ENCODE measurements at regions not wholly inside any gene's neighbourhood (a gene's known extent, or its start where the extent isn't known, plus 50 kb on each side); places are given as distances from the start of the nearest gene placed in this dataset.

GRCh38 chr2:13197248-13197647, 480.5 kb downstream of the TRIB2 start:
- Mint-ChIP-seq H3K4me1 (ENCODE audit: low read depth) (peaks cover 2% of the 10 kb centered on the region), H3K36me3 (ENCODE audit: low read depth) (no peaks in the 10 kb centered on the region), H3K4me3 (ENCODE audit: low read depth) (no peak overlapping the region), H3K9me3 (no peaks in the 10 kb centered on the region), H3K27me3 (ENCODE audit: low read depth) (no peaks in the 10 kb centered on the region), H3K27ac (no peak overlapping the region)
- no peak for DNase-seq (ENCODE audit: low spot score)
- intact Hi-C loops (cut with micrococcal nuclease), result no loop called here

GRCh38 chr2:13201924-13202323, 485.2 kb downstream of the TRIB2 start:
- DNase-seq (ENCODE audit: low spot score), result no peak
- no peaks in the 10 kb centered on the region for H3K27me3 Mint-ChIP-seq (ENCODE audit: low read depth)
- no peak overlapping the region for H3K4me3 Mint-ChIP-seq (ENCODE audit: low read depth)
- intact Hi-C loops (cut with micrococcal nuclease), result no loop called here
- H3K27ac Mint-ChIP-seq, result no peak overlapping the region
- no peaks in the 10 kb centered on the region for H3K36me3 Mint-ChIP-seq (ENCODE audit: low read depth)
- no peaks in the 10 kb centered on the region for H3K9me3 Mint-ChIP-seq
- H3K4me1 Mint-ChIP-seq (ENCODE audit: low read depth), result no peaks in the 10 kb centered on the region

- no peak overlapping the region for H3K4me3 Mint-ChIP-seq (ENCODE audit: low read depth)
- H3K27me3 Mint-ChIP-seq (ENCODE audit: low read depth), result no peaks in the 10 kb centered on the region
- H3K36me3 Mint-ChIP-seq (ENCODE audit: low read depth), result no peaks in the 10 kb centered on the region
- intact Hi-C loops (cut with micrococcal nuclease), result no loop called here
- no peak for DNase-seq (ENCODE audit: low spot score)
- no peak overlapping the region for H3K27ac Mint-ChIP-seq
- H3K9me3 Mint-ChIP-seq, result no peaks in the 10 kb centered on the region
- no peaks in the 10 kb centered on the region for H3K4me1 Mint-ChIP-seq (ENCODE audit: low read depth)
Observed at GRCh38 chr2:13212115-13212514, 495.4 kb downstream of the TRIB2 start.

GRCh38 chr2:13218205-13218604, 501.5 kb downstream of the TRIB2 start:
- no peak for DNase-seq (ENCODE audit: low spot score)
- Mint-ChIP-seq H3K27me3 (ENCODE audit: low read depth) (no peaks in the 10 kb centered on the region), H3K36me3 (ENCODE audit: low read depth) (no peaks in the 10 kb centered on the region), H3K27ac (no peak overlapping the region), H3K4me1 (ENCODE audit: low read depth) (no peaks in the 10 kb centered on the region), H3K4me3 (ENCODE audit: low read depth) (no peak overlapping the region), H3K9me3 (no peaks in the 10 kb centered on the region)
- intact Hi-C loops (cut with micrococcal nuclease), result no loop called here

- Mint-ChIP-seq H3K36me3 (ENCODE audit: low read depth) (no peaks in the 10 kb centered on the region), H3K27me3 (ENCODE audit: low read depth) (no peaks in the 10 kb centered on the region), H3K4me3 (ENCODE audit: low read depth) (no peak overlapping the region), H3K27ac (no peak overlapping the region), H3K9me3 (no peaks in the 10 kb centered on the region), H3K4me1 (ENCODE audit: low read depth) (no peaks in the 10 kb centered on the region)
- intact Hi-C loops (cut with micrococcal nuclease), result no loop called here
- no peak for DNase-seq (ENCODE audit: low spot score)
Observed at GRCh38 chr2:13227578-13227977, 510.8 kb downstream of the TRIB2 start.

- Mint-ChIP-seq H3K4me1 (ENCODE audit: low read depth) (no peaks in the 10 kb centered on the region), H3K36me3 (ENCODE audit: low read depth) (no peaks in the 10 kb centered on the region), H3K27ac (no peak overlapping the region), H3K27me3 (ENCODE audit: low read depth) (no peaks in the 10 kb centered on the region), H3K9me3 (no peaks in the 10 kb centered on the region), H3K4me3 (ENCODE audit: low read depth) (no peak overlapping the region)
- no peak for DNase-seq (ENCODE audit: low spot score)
- intact Hi-C loops (cut with micrococcal nuclease), result no loop called here
Observed at GRCh38 chr2:13230221-13230620, 513.5 kb downstream of the TRIB2 start.

GRCh38 chr2:13240061-13240460, 523.3 kb downstream of the TRIB2 start:
- H3K9me3 Mint-ChIP-seq, result no peaks in the 10 kb centered on the region
- H3K4me1 Mint-ChIP-seq (ENCODE audit: low read depth), result no peaks in the 10 kb centered on the region
- H3K27me3 Mint-ChIP-seq (ENCODE audit: low read depth), result no peaks in the 10 kb centered on the region
- intact Hi-C loops (cut with micrococcal nuclease), result no loop called here
- DNase-seq (ENCODE audit: low spot score), result no peak
- no peak overlapping the region for H3K27ac Mint-ChIP-seq
- no peaks in the 10 kb centered on the region for H3K36me3 Mint-ChIP-seq (ENCODE audit: low read depth)
- H3K4me3 Mint-ChIP-seq (ENCODE audit: low read depth), result no peak overlapping the region

- no peaks in the 10 kb centered on the region for H3K36me3 Mint-ChIP-seq (ENCODE audit: low read depth)
- H3K9me3 Mint-ChIP-seq, result no peaks in the 10 kb centered on the region
- H3K27me3 Mint-ChIP-seq (ENCODE audit: low read depth), result no peaks in the 10 kb centered on the region
- H3K27ac Mint-ChIP-seq, result no peak overlapping the region
- intact Hi-C loops (cut with micrococcal nuclease), result no loop called here
- DNase-seq (ENCODE audit: low spot score), result no peak
- H3K4me1 Mint-ChIP-seq (ENCODE audit: low read depth), result no peaks in the 10 kb centered on the region
- no peak overlapping the region for H3K4me3 Mint-ChIP-seq (ENCODE audit: low read depth)
Observed at GRCh38 chr2:13240789-13241487, 524.2 kb downstream of the TRIB2 start.

GRCh38 chr2:13252615-13253014, 535.9 kb downstream of the TRIB2 start:
- intact Hi-C loops (cut with micrococcal nuclease), result no loop called here
- Mint-ChIP-seq H3K4me3 (ENCODE audit: low read depth) (no peak overlapping the region), H3K27me3 (ENCODE audit: low read depth) (no peaks in the 10 kb centered on the region), H3K36me3 (ENCODE audit: low read depth) (no peaks in the 10 kb centered on the region), H3K9me3 (no peaks in the 10 kb centered on the region), H3K4me1 (ENCODE audit: low read depth) (no peaks in the 10 kb centered on the region), H3K27ac (no peak overlapping the region)
- no peak for DNase-seq (ENCODE audit: low spot score)

- Mint-ChIP-seq H3K4me1 (ENCODE audit: low read depth) (no peaks in the 10 kb centered on the region), H3K4me3 (ENCODE audit: low read depth) (no peak overlapping the region), H3K27ac (no peak overlapping the region), H3K9me3 (no peaks in the 10 kb centered on the region), H3K36me3 (ENCODE audit: low read depth) (no peaks in the 10 kb centered on the region), H3K27me3 (ENCODE audit: low read depth) (no peaks in the 10 kb centered on the region)
- DNase-seq (ENCODE audit: low spot score), result no peak
- intact Hi-C loops (cut with micrococcal nuclease), result no loop called here
Observed at GRCh38 chr2:13255485-13255884, 538.7 kb downstream of the TRIB2 start.

GRCh38 chr2:13260402-13260801, 543.7 kb downstream of the TRIB2 start:
- H3K9me3 Mint-ChIP-seq, result no peaks in the 10 kb centered on the region
- H3K27me3 Mint-ChIP-seq (ENCODE audit: low read depth), result no peaks in the 10 kb centered on the region
- no peaks in the 10 kb centered on the region for H3K36me3 Mint-ChIP-seq (ENCODE audit: low read depth)
- intact Hi-C loops (cut with micrococcal nuclease), result no loop called here
- H3K27ac Mint-ChIP-seq, result no peak overlapping the region
- no peak for DNase-seq (ENCODE audit: low spot score)
- no peak overlapping the region for H3K4me3 Mint-ChIP-seq (ENCODE audit: low read depth)
- H3K4me1 Mint-ChIP-seq (ENCODE audit: low read depth), result no peaks in the 10 kb centered on the region

GRCh38 chr2:13266166-13266565, 549.4 kb downstream of the TRIB2 start:
- H3K4me1 Mint-ChIP-seq (ENCODE audit: low read depth), result no peaks in the 10 kb centered on the region
- no peaks in the 10 kb centered on the region for H3K27me3 Mint-ChIP-seq (ENCODE audit: low read depth)
- intact Hi-C loops (cut with micrococcal nuclease), result no loop called here
- no peak overlapping the region for H3K27ac Mint-ChIP-seq
- no peaks in the 10 kb centered on the region for H3K9me3 Mint-ChIP-seq
- DNase-seq (ENCODE audit: low spot score), result no peak
- no peaks in the 10 kb centered on the region for H3K36me3 Mint-ChIP-seq (ENCODE audit: low read depth)
- no peak overlapping the region for H3K4me3 Mint-ChIP-seq (ENCODE audit: low read depth)

- no peaks in the 10 kb centered on the region for H3K4me1 Mint-ChIP-seq (ENCODE audit: low read depth)
- no peak overlapping the region for H3K27ac Mint-ChIP-seq
- H3K4me3 Mint-ChIP-seq (ENCODE audit: low read depth), result no peak overlapping the region
- no peaks in the 10 kb centered on the region for H3K36me3 Mint-ChIP-seq (ENCODE audit: low read depth)
- intact Hi-C loops (cut with micrococcal nuclease), result no loop called here
- DNase-seq (ENCODE audit: low spot score), result no peak
- H3K27me3 Mint-ChIP-seq (ENCODE audit: low read depth), result no peaks in the 10 kb centered on the region
- H3K9me3 Mint-ChIP-seq, result no peaks in the 10 kb centered on the region
Observed at GRCh38 chr2:13284688-13285087, 568.0 kb downstream of the TRIB2 start.

GRCh38 chr2:13289310-13289709, 572.6 kb downstream of the TRIB2 start:
- no peak for DNase-seq (ENCODE audit: low spot score)
- intact Hi-C loops (cut with micrococcal nuclease), result no loop called here

More at GRCh38 chr2:13289310-13289709, 572.6 kb downstream of the TRIB2 start:
- Mint-ChIP-seq H3K9me3 (no peaks in the 10 kb centered on the region), H3K4me3 (ENCODE audit: low read depth) (no peak overlapping the region), H3K36me3 (ENCODE audit: low read depth) (no peaks in the 10 kb centered on the region), H3K27me3 (ENCODE audit: low read depth) (no peaks in the 10 kb centered on the region), H3K27ac (no peak overlapping the region), H3K4me1 (ENCODE audit: low read depth) (no peaks in the 10 kb centered on the region)
